KBM-7 (cell line): ENCODE measurements at regions not wholly inside any gene's neighbourhood (a gene's known extent, or its start where the extent isn't known, plus 50 kb on each side); places are given as distances from the start of the nearest gene placed in this dataset.

Source experiments
- DNase-seq: peaks from one replicate; pipeline ENCODE4 v3.0.0-alpha.2; 2015
- in situ Hi-C: fragments of 300-500 bp; cut with MboI; formaldehyde crosslinking; loops from 2 replicates; pipeline ENCODE4 v1.14.3; 2020; ENCODE audit warnings: low sequenced_read_pairs, low pct_unique_long_range_greater_than_20kb, mixed read lengths

DNA sequence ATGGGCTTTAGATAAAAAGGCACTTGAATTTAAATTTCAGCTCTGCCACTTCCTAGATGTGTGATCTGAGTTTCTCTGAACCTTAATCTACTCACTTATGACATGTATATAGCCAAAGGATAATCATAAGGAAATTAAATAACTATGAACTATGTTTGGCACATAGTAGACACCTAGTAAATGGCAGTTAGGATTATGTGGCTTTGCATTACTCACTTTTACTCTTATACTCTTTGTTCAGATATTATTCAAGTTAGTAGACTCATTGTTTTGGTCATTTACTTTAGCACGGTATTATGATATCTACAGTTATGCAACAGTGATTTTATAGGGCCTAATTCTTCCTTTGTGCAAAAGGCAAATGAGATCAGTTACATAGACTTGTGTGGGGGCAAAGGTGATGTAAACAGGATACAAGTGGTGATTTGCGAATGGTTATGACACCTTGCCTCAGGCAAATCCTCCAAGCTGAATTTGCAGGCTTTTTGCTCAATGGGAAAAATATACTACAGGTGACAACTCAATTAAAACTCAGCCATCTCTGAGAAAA is 297.2 kb upstream of the PBX1 start:
- in situ Hi-C loops: no loop called here
- DNase-seq: no peak

GRCh38 chr1:164263540-164263939 is 295.4 kb upstream of the PBX1 start:
- in situ Hi-C loops: no loop called here
- no peak for DNase-seq

DNA sequence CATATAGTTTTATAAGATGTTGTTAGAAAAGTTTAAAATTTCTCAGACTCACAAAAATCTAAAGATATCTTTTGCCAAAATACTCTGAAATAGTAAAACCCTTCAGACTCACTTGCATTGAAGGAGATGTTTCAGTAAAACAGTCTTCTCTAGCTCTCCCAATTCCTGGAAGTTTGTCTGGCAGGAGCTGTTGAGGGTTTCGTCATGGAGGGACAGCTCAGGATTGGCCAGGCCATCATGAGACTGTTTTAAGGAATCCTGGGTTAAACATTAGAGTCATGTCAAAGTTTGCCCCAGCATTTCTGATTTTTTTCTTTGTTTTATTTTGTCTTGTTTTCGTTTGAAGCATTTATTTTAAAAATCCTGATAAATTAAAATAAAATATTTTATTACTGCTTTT is 293.8 kb upstream of the PBX1 start:
- DNase-seq: no peak
- in situ Hi-C loops: no loop called here

DNA sequence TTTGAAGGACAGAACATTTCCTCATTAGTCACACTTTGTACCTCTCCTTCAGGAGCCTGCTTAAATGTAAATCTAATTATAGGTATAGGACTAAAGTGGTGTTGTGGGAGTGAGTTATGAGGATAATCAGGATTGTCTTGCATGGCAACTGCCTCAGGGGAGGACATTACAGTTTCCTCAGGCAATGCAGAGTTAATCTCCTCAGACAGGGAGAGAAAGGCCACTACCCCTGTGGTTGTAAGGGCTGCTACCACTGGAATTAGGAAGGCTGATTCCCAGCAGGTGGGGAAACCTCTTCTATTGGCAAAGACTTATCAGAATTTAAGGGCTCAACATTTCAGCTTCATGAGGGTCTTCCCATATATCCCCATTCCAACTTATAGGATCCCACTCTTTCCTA is 286.8 kb upstream of the PBX1 start:
- in situ Hi-C loops: no loop called here

GRCh38 chr1:164296172-164296571 is 262.8 kb upstream of the PBX1 start:
- in situ Hi-C loops: no loop called here
- DNase-seq: no peak

More for the DNA sequence above, 286.8 kb upstream of the PBX1 start:
- DNase-seq: no peak

GRCh38 chr1:164308101-164308500 is 250.9 kb upstream of the PBX1 start:
- in situ Hi-C loops: no loop called here
- DNase-seq: no peak

DNA sequence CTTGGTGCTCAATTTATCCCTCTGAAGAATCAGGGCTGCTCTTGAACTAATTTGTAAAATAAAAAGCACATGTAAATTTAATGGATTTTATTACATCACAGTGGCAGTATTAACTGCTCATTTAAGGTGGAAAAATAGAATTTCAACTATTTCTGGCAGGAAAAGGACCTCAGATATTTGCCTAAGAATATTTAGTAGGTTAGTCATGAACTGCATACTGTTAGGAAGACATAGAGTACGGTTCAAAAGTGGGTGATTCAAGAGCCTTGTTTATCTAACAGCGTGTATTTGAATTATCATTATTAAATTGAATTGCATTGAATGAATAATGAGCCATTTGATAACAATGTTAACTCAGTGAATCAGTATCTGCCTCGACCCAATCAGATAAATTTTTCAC is 248.8 kb upstream of the PBX1 start:
- no peak for DNase-seq
- in situ Hi-C loops: no loop called here

DNA sequence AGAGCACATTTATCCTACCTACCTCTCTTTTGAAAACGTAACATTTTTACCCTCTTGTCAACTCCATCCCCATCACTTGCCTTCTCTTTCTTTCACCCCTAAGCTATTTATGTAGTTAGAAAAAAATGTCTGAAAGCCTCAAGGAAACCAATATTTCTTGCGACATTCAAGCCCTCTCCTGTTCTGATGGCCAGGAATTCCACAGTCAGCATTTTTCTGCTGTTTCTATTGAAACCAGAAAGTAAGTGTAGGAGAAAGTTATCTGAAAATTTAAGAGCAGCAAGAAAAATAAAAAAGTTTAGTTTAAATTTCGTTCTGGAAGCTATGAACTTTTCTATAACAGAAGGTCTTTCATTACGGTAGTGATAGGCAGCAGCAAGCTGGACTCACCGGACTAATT is 247.6 kb upstream of the PBX1 start:
- in situ Hi-C loops: no loop called here

GRCh38 chr1:164320790-164321731 is 237.9 kb upstream of the PBX1 start:
- in situ Hi-C loops: no loop called here
- DNase-seq: no peak

More for the DNA sequence above, 247.6 kb upstream of the PBX1 start:
- no peak for DNase-seq

DNA sequence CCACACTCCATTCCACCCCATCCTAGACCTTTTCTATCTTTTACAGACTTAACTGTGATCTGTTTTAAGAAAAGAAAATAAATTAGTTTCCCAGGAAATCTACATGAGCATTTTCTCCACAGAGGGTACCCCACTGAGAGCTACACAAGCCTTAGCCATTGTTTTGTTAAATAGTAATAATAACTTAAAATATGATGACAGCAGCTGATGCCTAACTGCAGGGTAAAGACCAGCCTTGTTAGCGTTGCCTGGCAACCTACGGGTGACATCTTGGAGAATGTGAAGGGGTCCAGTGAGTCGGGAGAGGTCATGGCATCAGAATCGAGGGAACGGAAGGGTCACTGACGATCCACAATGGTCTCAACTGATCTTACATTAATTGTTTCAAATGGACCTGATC is 233.2 kb upstream of the PBX1 start:
- DNase-seq: no peak
- in situ Hi-C loops: no loop called here

GRCh38 chr1:164333387-164333786 is 225.6 kb upstream of the PBX1 start:
- DNase-seq: no peak
- in situ Hi-C loops: no loop called here

DNA sequence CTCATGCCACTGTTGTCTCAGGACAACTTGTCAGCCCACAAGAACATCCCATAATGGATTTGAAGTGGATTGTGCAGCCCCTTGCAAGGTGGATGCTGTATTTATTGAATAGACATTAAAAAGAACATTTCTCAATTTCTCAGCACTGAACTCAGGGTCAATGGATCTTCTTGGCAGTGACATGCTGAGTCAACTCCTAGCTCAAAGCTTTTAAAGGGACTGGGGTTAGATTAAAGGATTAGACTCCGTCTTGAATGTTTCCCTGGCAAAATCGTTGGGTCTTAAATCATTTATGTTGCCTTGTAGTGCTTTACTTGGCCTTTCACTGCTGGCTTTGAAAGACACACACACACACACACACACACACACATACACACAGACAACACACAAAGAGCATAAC is 221.6 kb upstream of the PBX1 start:
- in situ Hi-C loops: no loop called here
- no peak for DNase-seq

DNA sequence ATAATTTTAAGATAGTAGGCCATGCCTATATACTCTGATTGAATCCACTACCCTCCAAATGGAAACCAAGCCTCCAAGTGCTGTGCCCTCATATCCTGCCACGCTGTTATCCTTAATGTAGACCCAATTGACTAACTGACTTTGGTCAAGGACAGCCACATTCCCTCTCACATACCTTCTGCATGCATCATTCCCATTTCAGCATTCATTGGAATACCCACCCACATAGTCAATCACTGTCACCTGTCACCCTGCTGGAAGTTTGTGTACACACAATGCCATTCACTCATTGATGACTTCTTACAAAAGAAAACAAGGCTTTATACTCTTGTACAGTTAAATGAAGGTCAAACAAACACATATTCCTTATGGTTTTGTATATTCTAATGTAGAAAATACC is 221.1 kb upstream of the PBX1 start:
- DNase-seq: no peak
- in situ Hi-C loops: no loop called here

DNA sequence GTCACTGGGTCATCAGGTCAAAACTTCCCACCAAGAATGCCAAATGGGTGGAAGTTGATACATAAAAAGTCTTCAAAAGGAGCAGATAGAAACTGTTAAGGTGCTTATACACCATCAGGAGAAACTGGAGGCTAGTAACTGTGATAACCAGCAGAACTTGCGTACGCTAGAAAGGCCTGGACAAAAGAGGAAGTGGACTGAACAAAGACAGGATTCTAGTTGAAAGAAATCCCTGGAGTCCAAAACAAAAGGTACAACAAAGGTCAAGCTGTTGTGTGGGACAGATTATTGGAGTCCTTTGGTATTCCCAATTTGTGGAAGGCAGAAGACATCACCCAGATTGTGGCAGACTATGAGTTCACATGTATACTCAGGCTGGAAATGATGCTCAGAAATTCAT is 215.8 kb upstream of the PBX1 start:
- in situ Hi-C loops: no loop called here
- no peak for DNase-seq

DNA sequence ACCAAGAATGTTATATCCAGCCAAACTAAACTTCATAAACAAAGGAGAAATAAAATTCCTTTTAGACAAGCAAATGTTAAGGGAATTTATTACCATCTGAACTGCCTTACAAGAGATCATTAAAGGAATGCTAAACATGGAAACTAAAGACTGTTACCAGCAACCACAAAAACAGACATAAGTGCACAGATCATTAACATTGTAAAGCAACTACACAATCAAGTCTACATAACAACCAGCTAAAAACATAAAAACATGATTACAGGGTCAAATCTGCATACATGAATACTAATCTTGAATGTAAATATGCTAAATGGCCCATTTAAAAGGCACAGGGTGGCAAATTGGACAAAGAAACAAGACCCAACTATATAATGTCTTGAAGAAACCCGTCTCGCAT is 211.0 kb upstream of the PBX1 start:
- in situ Hi-C loops: no loop called here
- no peak for DNase-seq

- in situ Hi-C loops: no loop called here
Observed at GRCh38 chr1:164356511-164356910, 202.5 kb upstream of the PBX1 start.

DNA sequence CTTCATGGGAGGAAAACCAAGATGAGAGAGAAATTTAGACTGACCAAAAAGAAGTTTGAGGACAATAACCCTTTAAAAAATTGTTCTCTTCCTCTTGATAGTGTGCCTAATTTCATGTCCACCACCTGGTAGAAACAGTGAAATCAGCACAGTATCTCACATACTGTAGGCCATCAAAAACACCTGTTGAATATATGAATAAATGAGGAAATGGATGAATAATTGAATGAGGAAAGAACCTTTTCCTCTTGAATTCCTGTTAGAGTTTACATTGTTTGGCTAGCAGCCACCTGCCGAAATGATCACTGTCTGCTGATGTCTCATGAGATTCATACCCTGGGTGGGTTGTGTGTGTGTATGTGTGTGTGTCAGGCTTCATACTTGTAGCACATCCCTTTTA is 198.7 kb upstream of the PBX1 start:
- DNase-seq: no peak
- in situ Hi-C loops: no loop called here

More at GRCh38 chr1:164356511-164356910, 202.5 kb upstream of the PBX1 start:
- no peak for DNase-seq

DNA sequence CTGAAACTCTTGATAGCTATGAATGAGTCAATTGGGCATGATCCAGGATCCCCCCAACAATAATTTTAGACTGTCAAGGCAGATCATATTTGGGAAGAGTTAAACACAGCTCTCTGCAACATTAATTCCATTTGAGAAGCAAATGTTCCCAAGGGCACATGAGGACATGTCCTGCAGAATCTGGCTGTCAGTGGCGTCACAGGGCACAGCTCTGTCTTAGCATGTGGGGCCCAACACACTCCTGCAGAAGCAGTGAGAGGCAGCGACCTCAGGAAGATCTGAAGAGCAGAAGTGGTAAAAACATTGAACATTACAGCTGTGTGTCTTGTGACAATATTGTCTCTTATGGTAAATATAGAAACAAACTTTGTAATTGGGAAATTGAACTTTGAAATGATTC is 197.1 kb upstream of the PBX1 start:
- in situ Hi-C loops: no loop called here
- DNase-seq: no peak

- DNase-seq: no peak
- in situ Hi-C loops: no loop called here
Observed at GRCh38 chr1:164363980-164364379, 195.0 kb upstream of the PBX1 start.

DNA sequence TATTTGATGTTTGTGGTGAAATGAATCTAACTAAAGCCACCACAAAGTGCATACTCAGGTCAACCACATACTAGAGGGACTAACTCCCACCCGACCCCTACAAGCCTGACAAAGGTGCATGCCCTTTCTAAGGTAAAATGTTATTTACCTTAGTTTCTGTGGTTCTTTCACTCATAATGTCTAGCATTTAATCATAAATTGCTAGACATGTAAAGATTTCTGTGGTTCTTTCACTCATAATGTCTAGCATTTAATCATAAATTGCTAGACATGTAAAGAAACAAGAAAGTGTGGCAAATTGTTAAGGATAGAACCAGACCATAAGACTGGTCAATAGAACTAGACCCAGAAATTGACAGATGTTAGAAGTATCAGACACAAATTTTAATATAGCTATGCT is 193.0 kb upstream of the PBX1 start:
- in situ Hi-C loops: no loop called here
- DNase-seq: no peak
